ENCODE measurements at regions not wholly inside any gene's neighbourhood (a gene's known extent, or its start where the extent isn't known, plus 50 kb on each side); places are given as distances from the start of the nearest gene placed in this dataset.

- H3K4me3 ChIP-seq (ENCODE audit: low read length): no peak overlapping the region
- no peaks in the 10 kb centered on the region for H3K27me3 ChIP-seq (replicated peaks; ENCODE audit: control insufficient read depth, insufficient read depth, low read length)
- H3K9me3 ChIP-seq (ENCODE audit: control insufficient read depth, low read length): no peaks in the 10 kb centered on the region
- peaks cover 30% of the 10 kb centered on the region for H3K4me1 ChIP-seq (ENCODE audit: control insufficient read depth, insufficient read depth, low read length)
- DNase-seq (ENCODE audit: low read depth): no peak
- H3K36me3 ChIP-seq (ENCODE audit: control insufficient read depth, insufficient read depth, low read length, severe bottlenecking): no peaks in the 10 kb centered on the region
- no peak overlapping the region for H3K9ac ChIP-seq (ENCODE audit: low read length)
Measured at GRCh38 chr7:24480501-24480900, 92.8 kb upstream of the PALS2 start.

- Histone ChIP-seq H3K4me1 (ENCODE audit: control insufficient read depth, insufficient read depth, low read length) (no peaks in the 10 kb centered on the region), H3K4me3 (ENCODE audit: low read length) (no peak overlapping the region), H3K36me3 (ENCODE audit: control insufficient read depth, insufficient read depth, low read length, severe bottlenecking) (no peaks in the 10 kb centered on the region), H3K9me3 (ENCODE audit: control insufficient read depth, low read length) (no peaks in the 10 kb centered on the region), H3K27me3 (replicated peaks; ENCODE audit: control insufficient read depth, insufficient read depth, low read length) (no peaks in the 10 kb centered on the region), H3K9ac (ENCODE audit: low read length) (no peak overlapping the region)
- no peak for DNase-seq (ENCODE audit: low read depth)
Measured at GRCh38 chr7:24483804-24484203, 89.4 kb upstream of the PALS2 start.

- H3K4me3 ChIP-seq (ENCODE audit: low read length): no peak overlapping the region
Measured at GRCh38 chr7:24492576-24492975, 80.7 kb upstream of the PALS2 start.

GRCh38 chr7:24494832-24495231 lies 78.4 kb upstream of the PALS2 start:
- H3K4me1 ChIP-seq (ENCODE audit: control insufficient read depth, insufficient read depth, low read length): no peaks in the 10 kb centered on the region
- H3K9me3 ChIP-seq (ENCODE audit: control insufficient read depth, low read length): peaks cover 4% of the 10 kb centered on the region
- no peak for DNase-seq (ENCODE audit: low read depth)
- H3K9ac ChIP-seq (ENCODE audit: low read length): no peak overlapping the region
- H3K27me3 ChIP-seq (replicated peaks; ENCODE audit: control insufficient read depth, insufficient read depth, low read length): peaks cover 12% of the 10 kb centered on the region
- no peaks in the 10 kb centered on the region for H3K36me3 ChIP-seq (ENCODE audit: control insufficient read depth, insufficient read depth, low read length, severe bottlenecking)
- H3K4me3 ChIP-seq (ENCODE audit: low read length): no peak overlapping the region

More at GRCh38 chr7:24492576-24492975, 80.7 kb upstream of the PALS2 start:
- H3K27me3 ChIP-seq (replicated peaks; ENCODE audit: control insufficient read depth, insufficient read depth, low read length): no peaks in the 10 kb centered on the region
- H3K9ac ChIP-seq (ENCODE audit: low read length): no peak overlapping the region
- H3K9me3 ChIP-seq (ENCODE audit: control insufficient read depth, low read length): peaks cover 4% of the 10 kb centered on the region
- H3K36me3 ChIP-seq (ENCODE audit: control insufficient read depth, insufficient read depth, low read length, severe bottlenecking): no peaks in the 10 kb centered on the region
- no peak for DNase-seq (ENCODE audit: low read depth)
- no peaks in the 10 kb centered on the region for H3K4me1 ChIP-seq (ENCODE audit: control insufficient read depth, insufficient read depth, low read length)

GRCh38 chr7:24496036-24496435 lies 77.2 kb upstream of the PALS2 start:
- peaks cover 4% of the 10 kb centered on the region for H3K9me3 ChIP-seq (ENCODE audit: control insufficient read depth, low read length)
- no peak for DNase-seq (ENCODE audit: low read depth)
- H3K27me3 ChIP-seq (replicated peaks; ENCODE audit: control insufficient read depth, insufficient read depth, low read length): peaks cover 13% of the 10 kb centered on the region
- H3K36me3 ChIP-seq (ENCODE audit: control insufficient read depth, insufficient read depth, low read length, severe bottlenecking): no peaks in the 10 kb centered on the region
- no peaks in the 10 kb centered on the region for H3K4me1 ChIP-seq (ENCODE audit: control insufficient read depth, insufficient read depth, low read length)
- H3K9ac ChIP-seq (ENCODE audit: low read length): no peak overlapping the region
- no peak overlapping the region for H3K4me3 ChIP-seq (ENCODE audit: low read length)

GRCh38 chr7:24498439-24498838 lies 74.8 kb upstream of the PALS2 start:
- DNase-seq (ENCODE audit: low read depth): no peak
- no peaks in the 10 kb centered on the region for H3K4me1 ChIP-seq (ENCODE audit: control insufficient read depth, insufficient read depth, low read length)
- no peak overlapping the region for H3K9ac ChIP-seq (ENCODE audit: low read length)
- H3K27me3 ChIP-seq (replicated peaks; ENCODE audit: control insufficient read depth, insufficient read depth, low read length): peaks cover 13% of the 10 kb centered on the region
- H3K9me3 ChIP-seq (ENCODE audit: control insufficient read depth, low read length): peaks cover 4% of the 10 kb centered on the region
- H3K4me3 ChIP-seq (ENCODE audit: low read length): no peak overlapping the region
- no peaks in the 10 kb centered on the region for H3K36me3 ChIP-seq (ENCODE audit: control insufficient read depth, insufficient read depth, low read length, severe bottlenecking)

GRCh38 chr7:24499871-24500270 lies 73.4 kb upstream of the PALS2 start:
- Histone ChIP-seq H3K27me3 (replicated peaks; ENCODE audit: control insufficient read depth, insufficient read depth, low read length) (peaks cover 13% of the 10 kb centered on the region), H3K36me3 (ENCODE audit: control insufficient read depth, insufficient read depth, low read length, severe bottlenecking) (no peaks in the 10 kb centered on the region), H3K9me3 (ENCODE audit: control insufficient read depth, low read length) (peaks cover 1% of the 10 kb centered on the region), H3K4me1 (ENCODE audit: control insufficient read depth, insufficient read depth, low read length) (no peaks in the 10 kb centered on the region), H3K9ac (ENCODE audit: low read length) (no peak overlapping the region), H3K4me3 (ENCODE audit: low read length) (no peak overlapping the region)
- DNase-seq (ENCODE audit: low read depth): no peak

- Histone ChIP-seq H3K9ac (ENCODE audit: low read length) (no peak overlapping the region), H3K9me3 (ENCODE audit: control insufficient read depth, low read length) (no peaks in the 10 kb centered on the region), H3K36me3 (ENCODE audit: control insufficient read depth, insufficient read depth, low read length, severe bottlenecking) (no peaks in the 10 kb centered on the region), H3K4me3 (ENCODE audit: low read length) (no peak overlapping the region), H3K4me1 (ENCODE audit: control insufficient read depth, insufficient read depth, low read length) (no peaks in the 10 kb centered on the region), H3K27me3 (replicated peaks; ENCODE audit: control insufficient read depth, insufficient read depth, low read length) (peaks cover 13% of the 10 kb centered on the region)
- DNase-seq (ENCODE audit: low read depth): no peak
Measured at GRCh38 chr7:24500599-24500998, 72.7 kb upstream of the PALS2 start.

- Histone ChIP-seq H3K9me3 (ENCODE audit: control insufficient read depth, low read length) (no peaks in the 10 kb centered on the region), H3K36me3 (ENCODE audit: control insufficient read depth, insufficient read depth, low read length, severe bottlenecking) (no peaks in the 10 kb centered on the region), H3K4me3 (ENCODE audit: low read length) (no peak overlapping the region), H3K27me3 (replicated peaks; ENCODE audit: control insufficient read depth, insufficient read depth, low read length) (peaks cover 13% of the 10 kb centered on the region), H3K9ac (ENCODE audit: low read length) (no peak overlapping the region), H3K4me1 (ENCODE audit: control insufficient read depth, insufficient read depth, low read length) (no peaks in the 10 kb centered on the region)
- DNase-seq (ENCODE audit: low read depth): no peak
Measured at GRCh38 chr7:24501009-24501408, 72.2 kb upstream of the PALS2 start.

GRCh38 chr7:24501443-24502134 lies 71.7 kb upstream of the PALS2 start:
- no peak for DNase-seq (ENCODE audit: low read depth)
- Histone ChIP-seq H3K9me3 (ENCODE audit: control insufficient read depth, low read length) (no peaks in the 10 kb centered on the region), H3K27me3 (replicated peaks; ENCODE audit: control insufficient read depth, insufficient read depth, low read length) (peaks cover 13% of the 10 kb centered on the region), H3K4me3 (ENCODE audit: low read length) (no peak overlapping the region), H3K9ac (ENCODE audit: low read length) (no peak overlapping the region), H3K36me3 (ENCODE audit: control insufficient read depth, insufficient read depth, low read length, severe bottlenecking) (no peaks in the 10 kb centered on the region), H3K4me1 (ENCODE audit: control insufficient read depth, insufficient read depth, low read length) (no peaks in the 10 kb centered on the region)

- DNase-seq (ENCODE audit: low read depth): no peak
- no peaks in the 10 kb centered on the region for H3K4me1 ChIP-seq (ENCODE audit: control insufficient read depth, insufficient read depth, low read length)
- H3K27me3 ChIP-seq (replicated peaks; ENCODE audit: control insufficient read depth, insufficient read depth, low read length): peaks cover 13% of the 10 kb centered on the region
- no peaks in the 10 kb centered on the region for H3K36me3 ChIP-seq (ENCODE audit: control insufficient read depth, insufficient read depth, low read length, severe bottlenecking)
- no peaks in the 10 kb centered on the region for H3K9me3 ChIP-seq (ENCODE audit: control insufficient read depth, low read length)
- no peak overlapping the region for H3K4me3 ChIP-seq (ENCODE audit: low read length)
- no peak overlapping the region for H3K9ac ChIP-seq (ENCODE audit: low read length)
Measured at GRCh38 chr7:24502135-24502488, 71.1 kb upstream of the PALS2 start.

- H3K9me3 ChIP-seq (ENCODE audit: control insufficient read depth, low read length): no peaks in the 10 kb centered on the region
- no peaks in the 10 kb centered on the region for H3K36me3 ChIP-seq (ENCODE audit: control insufficient read depth, insufficient read depth, low read length, severe bottlenecking)
- no peak for DNase-seq (ENCODE audit: low read depth)
- H3K27me3 ChIP-seq (replicated peaks; ENCODE audit: control insufficient read depth, insufficient read depth, low read length): peaks cover 13% of the 10 kb centered on the region
- no peaks in the 10 kb centered on the region for H3K4me1 ChIP-seq (ENCODE audit: control insufficient read depth, insufficient read depth, low read length)
- H3K4me3 ChIP-seq (ENCODE audit: low read length): no peak overlapping the region
- no peak overlapping the region for H3K9ac ChIP-seq (ENCODE audit: low read length)
Measured at GRCh38 chr7:24503506-24503905, 69.7 kb upstream of the PALS2 start.
